Activated CD4-positive, alpha-beta T cell treated with anti-CD3 and anti-CD28 coated beads, Interleukin-2, amount 10 ng/mL, durations not matched to agents 7 days and 5 days (primary cell): ENCODE measurements at regions not wholly inside any gene's neighbourhood (a gene's known extent, or its start where the extent isn't known, plus 50 kb on each side); places are given as distances from the start of the nearest gene placed in this dataset.
"Not testable (repeated sequence)": the region's sequence is repeated elsewhere in the genome, so short reads cannot be mapped to it uniquely, and the experiment has no call there.

Experiments used
- CTCF ChIA-PET: fragments of 350-600 bp; sonication (Branson Sonifier 250); formaldehyde crosslinking; loops from one replicate; lab custom pipeline; 2021; ENCODE audit warnings: antibody characterized with exemption; lab: Charles Lee
- POLR2A ChIA-PET: fragments of 350-600 bp; sonication (Branson Sonifier 250); formaldehyde crosslinking; loops from one replicate; lab custom pipeline; 2021; ENCODE audit warnings: antibody characterized with exemption; lab: Charles Lee
- DNase-seq: peaks from one replicate; pipeline ENCODE4 v3.0.0-alpha.2; 2020
- H3K27ac Mint-ChIP-seq: one replicate; pipeline ENCODE4 v1.8.0; 2021; ENCODE audit warnings: mild to moderate bottlenecking, moderate library complexity, mixed read lengths
- H3K27me3 Mint-ChIP-seq: one replicate; pipeline ENCODE4 v1.8.0; 2021; ENCODE audit warnings: mixed read lengths
- H3K36me3 Mint-ChIP-seq: one replicate; pipeline ENCODE4 v1.8.0; 2021; ENCODE audit warnings: low read depth, mixed read lengths
- H3K4me1 Mint-ChIP-seq: one replicate; pipeline ENCODE4 v1.8.0; 2021; ENCODE audit warnings: mixed read lengths
- H3K4me3 Mint-ChIP-seq: one replicate; pipeline ENCODE4 v1.8.0; 2021; ENCODE audit warnings: mild to moderate bottlenecking, moderate library complexity, mixed read lengths
- H3K9me3 Mint-ChIP-seq: one replicate; pipeline ENCODE4 v1.8.0; 2021; ENCODE audit warnings: mixed read lengths

DNA sequence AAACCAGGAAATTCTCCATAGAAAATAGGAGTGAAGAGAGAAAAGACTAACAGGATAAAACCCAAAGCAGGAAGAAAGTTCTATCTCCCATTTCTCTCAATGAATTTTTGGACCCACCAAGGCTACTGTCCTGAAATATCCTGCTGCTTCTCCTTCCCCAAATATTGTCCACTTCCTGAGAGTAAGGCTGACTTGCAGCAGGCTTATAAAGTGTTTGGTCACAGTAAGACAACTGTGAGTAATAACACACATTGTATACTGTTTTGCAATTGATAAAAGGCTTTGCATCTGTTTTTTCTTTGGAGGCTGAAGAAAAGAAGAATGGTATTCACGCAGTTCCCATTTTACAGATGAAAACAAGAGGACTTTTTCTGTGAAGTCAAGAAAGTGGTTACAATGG lies 52.8 kb downstream of the FOXD4L6 start:
- Mint-ChIP-seq H3K4me1 (peaks cover 11% of the 10 kb centered on the region), H3K27me3 (peaks cover 40% of the 10 kb centered on the region)
- DNase-seq, H3K27ac Mint-ChIP-seq, H3K9me3 Mint-ChIP-seq, CTCF ChIA-PET, H3K36me3 Mint-ChIP-seq, H3K4me3 Mint-ChIP-seq, POLR2A ChIA-PET: not testable (repeated sequence)

DNA sequence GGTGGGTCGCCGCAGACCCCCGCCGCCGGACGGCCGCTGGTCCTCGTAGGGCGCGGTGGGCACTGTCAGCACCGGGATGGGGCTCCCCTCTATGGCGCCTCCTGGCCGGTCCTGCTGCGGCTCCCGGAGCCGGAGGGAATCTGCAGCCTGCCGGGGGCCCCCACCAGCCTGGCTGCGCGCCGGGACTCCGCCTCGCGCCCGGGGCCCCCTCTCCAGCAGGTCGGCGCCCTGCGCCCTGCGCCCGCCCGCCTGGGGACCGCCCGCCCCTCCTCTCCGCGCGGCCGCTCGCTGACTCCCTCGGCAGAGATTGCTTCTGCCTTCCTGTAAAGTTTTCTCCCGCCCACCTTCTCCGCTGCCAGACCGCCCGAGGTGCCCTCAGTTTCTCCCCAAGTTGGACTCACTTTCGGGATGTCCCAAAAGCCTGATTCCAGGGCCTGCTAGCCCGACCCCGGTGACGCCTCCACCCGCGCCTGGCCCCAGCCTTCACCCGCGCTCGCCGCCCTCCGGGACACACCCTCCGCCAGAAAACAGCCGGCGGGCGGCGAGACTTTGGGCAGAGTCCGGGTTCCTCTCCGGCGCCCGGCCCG lies 54.0 kb downstream of the FOXD4L6 start:
- Mint-ChIP-seq H3K4me3 (peak overlapping the region; percentile 70), H3K4me1 (peaks cover 11% of the 10 kb centered on the region), H3K27me3 (peaks cover 37% of the 10 kb centered on the region)
- DNase-seq, H3K36me3 Mint-ChIP-seq, POLR2A ChIA-PET, H3K27ac Mint-ChIP-seq, H3K9me3 Mint-ChIP-seq, CTCF ChIA-PET: not testable (repeated sequence)

DNA sequence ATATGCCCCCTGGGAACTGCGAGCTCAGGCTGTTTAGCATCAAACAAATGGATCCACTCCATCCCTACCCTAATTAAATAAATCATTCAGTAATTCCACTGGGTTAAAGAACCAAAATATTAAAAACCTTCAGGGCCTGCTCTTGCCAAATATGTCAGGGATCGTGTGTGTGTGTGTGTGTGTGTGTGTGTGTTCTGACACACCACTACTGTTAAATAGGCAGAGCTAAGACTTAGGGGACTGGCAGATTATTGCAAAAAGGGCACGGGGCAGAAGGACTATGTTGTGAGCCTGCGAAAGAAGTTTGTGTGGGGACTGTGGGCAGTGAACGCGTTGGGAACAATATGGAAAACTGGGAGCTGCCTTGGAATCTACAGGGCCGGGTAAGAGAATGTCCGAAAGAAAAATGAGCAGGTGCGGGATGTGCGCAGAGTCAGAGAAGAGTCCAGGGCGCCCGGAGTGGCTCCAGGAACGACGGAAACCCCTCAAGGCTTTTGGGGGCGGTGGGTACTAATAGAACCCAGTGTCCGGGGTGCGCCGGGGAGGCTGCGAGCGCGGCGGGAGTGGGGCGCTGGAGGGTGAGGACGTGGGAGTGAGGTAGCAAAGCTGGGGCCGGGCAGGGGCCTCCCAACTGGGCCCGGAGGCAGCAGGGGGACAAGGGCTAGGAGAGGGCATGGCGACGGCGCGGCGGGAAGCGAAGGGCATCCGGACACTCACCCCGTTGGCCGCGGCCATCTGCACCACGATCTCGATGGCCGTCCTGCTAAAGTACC lies 54.8 kb downstream of the FOXD4L6 start:
- H3K27me3 Mint-ChIP-seq: peaks cover 37% of the 10 kb centered on the region
- H3K4me1 Mint-ChIP-seq: peaks cover 11% of the 10 kb centered on the region
- DNase-seq, H3K9me3 Mint-ChIP-seq, H3K4me3 Mint-ChIP-seq, H3K36me3 Mint-ChIP-seq, POLR2A ChIA-PET, CTCF ChIA-PET, H3K27ac Mint-ChIP-seq: not testable (repeated sequence)

DNA sequence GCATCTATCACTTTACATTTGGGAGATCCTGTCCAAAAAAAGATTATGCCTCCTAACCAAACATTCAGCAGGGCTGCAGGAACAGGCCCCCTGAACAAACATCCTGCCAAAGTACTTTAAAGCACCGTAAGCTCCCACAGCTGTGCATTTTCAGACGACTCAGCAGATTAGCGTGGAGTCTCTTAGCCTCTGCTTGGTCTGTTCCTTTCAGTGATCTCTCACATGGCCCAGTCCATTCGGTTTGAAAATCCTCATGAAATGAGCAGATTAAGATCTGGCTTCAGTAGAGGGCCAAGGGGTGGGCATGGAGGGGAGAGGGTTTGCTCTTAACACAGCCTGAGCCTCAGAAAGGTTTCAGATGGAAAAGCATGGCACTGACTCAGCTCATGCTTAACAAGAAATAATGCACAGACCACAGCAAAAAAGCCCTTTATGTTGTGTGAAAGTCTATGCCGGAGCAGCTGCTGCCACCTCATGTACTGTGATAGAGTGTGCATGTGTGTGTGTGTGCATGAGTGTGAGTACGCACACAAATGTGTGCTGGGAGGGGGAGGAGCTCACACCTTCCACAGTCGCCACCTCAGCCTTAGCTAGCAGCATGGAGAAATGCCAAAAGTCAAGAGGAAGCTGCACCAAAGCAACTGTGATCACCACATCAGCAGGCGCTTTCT lies 64.2 kb downstream of the FOXD4L6 start:
- H3K27ac Mint-ChIP-seq, H3K27me3 Mint-ChIP-seq, H3K36me3 Mint-ChIP-seq, H3K4me1 Mint-ChIP-seq, H3K4me3 Mint-ChIP-seq, CTCF ChIA-PET, H3K9me3 Mint-ChIP-seq, POLR2A ChIA-PET: not testable (repeated sequence)
- peak; percentile 20 for DNase-seq

DNA sequence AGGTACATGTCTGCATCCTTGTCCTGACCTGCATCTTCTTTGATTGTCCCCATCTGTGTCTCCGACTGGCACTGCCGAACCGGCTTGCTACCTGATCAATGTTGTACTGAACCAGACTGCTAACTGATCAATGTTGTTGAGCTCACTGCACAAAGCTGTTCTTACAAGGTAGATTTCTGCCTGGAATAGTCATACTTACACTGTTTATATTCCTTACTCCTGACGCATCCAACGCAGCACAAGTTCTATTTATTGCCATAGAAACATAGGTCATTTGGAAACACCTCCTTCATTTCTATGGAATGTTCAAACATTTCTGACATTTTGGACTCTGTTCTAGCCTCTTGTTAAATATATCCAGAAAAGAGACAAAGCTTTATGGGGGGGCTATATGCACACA lies 65.2 kb downstream of the FOXD4L6 start:
- POLR2A ChIA-PET: not testable (repeated sequence)

DNA sequence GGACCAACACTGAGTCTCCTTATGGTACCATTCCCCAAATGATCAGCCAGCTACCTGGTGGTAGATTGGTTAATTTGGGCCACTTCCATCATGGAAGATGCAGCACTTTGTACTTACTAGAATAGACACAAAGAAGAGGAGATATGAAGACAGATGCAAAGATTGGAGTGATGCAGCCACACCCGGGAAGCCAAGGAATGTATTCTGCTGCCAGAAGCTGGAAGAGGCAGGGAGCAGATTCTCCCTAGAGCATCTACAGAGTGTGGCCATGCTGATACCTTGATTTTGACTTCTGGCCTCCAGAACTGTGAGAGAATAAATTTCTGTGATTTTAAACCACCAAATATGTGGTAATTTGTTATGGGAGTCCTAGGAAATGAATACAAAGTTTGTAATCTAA lies 68.9 kb downstream of the FOXD4L6 start:
- H3K4me3 Mint-ChIP-seq, H3K9me3 Mint-ChIP-seq, H3K4me1 Mint-ChIP-seq, H3K27ac Mint-ChIP-seq, H3K27me3 Mint-ChIP-seq, POLR2A ChIA-PET, DNase-seq, H3K36me3 Mint-ChIP-seq, CTCF ChIA-PET: not testable (repeated sequence)

More for the DNA sequence above, 65.2 kb downstream of the FOXD4L6 start:
- CTCF ChIA-PET, H3K27ac Mint-ChIP-seq, H3K9me3 Mint-ChIP-seq, H3K4me1 Mint-ChIP-seq, H3K4me3 Mint-ChIP-seq, DNase-seq, H3K27me3 Mint-ChIP-seq, H3K36me3 Mint-ChIP-seq: not testable (repeated sequence)

DNA sequence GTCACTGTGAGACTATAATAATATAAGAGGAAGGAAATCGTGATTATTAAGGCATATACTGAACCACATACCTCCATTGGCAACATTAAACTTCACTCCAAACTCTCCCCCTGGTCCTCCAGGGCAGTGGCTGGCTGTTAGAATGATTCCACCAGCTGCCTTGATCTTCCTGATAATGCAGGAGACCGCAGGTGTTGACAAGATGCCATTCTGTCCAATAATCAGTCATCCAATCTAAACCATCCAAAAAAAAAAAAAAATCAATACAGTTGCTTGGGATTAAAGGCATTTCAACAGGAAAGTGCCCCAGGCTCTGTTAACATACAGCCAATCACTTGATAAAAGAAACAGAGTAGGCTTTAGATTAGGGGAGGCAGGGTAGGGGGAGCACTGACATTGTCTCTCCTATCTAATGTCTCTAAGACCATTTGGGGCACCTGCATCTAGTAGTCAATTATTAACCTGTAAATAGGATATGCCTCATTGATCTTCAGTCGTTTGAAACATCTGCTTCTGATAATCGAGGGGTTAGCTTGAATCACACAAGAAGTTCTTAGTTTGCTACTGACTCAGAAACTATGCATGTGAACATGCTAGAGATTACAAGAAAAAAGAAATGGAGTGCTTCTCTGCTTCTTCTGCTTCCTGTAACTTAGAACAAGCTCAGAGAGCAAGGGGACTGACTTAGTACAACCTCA lies 74.7 kb downstream of the FOXD4L6 start:
- H3K27ac Mint-ChIP-seq, DNase-seq, POLR2A ChIA-PET, H3K4me1 Mint-ChIP-seq, H3K9me3 Mint-ChIP-seq, H3K36me3 Mint-ChIP-seq, CTCF ChIA-PET, H3K27me3 Mint-ChIP-seq, H3K4me3 Mint-ChIP-seq: not testable (repeated sequence)

DNA sequence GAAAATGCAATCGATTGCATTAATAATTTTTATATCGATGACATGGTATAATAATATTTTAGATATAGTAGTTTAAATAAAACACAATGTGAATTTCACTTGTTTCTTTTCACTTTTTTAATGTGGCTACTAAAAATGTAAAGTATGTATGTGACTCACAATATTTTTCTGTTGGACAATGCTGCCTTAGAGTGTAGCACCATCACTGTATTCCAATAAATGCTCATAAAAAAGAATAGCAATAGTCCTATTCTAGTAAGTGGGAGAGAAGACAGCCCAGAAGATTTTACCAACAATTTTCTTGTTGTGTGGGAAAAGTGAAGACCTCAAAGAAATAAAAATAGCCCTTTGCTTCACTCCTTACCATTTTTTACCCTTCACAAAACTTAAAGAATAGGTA lies 79.8 kb downstream of the FOXD4L6 start:
- DNase-seq, H3K4me3 Mint-ChIP-seq, CTCF ChIA-PET, H3K9me3 Mint-ChIP-seq, H3K4me1 Mint-ChIP-seq, POLR2A ChIA-PET, H3K27ac Mint-ChIP-seq, H3K27me3 Mint-ChIP-seq, H3K36me3 Mint-ChIP-seq: not testable (repeated sequence)

DNA sequence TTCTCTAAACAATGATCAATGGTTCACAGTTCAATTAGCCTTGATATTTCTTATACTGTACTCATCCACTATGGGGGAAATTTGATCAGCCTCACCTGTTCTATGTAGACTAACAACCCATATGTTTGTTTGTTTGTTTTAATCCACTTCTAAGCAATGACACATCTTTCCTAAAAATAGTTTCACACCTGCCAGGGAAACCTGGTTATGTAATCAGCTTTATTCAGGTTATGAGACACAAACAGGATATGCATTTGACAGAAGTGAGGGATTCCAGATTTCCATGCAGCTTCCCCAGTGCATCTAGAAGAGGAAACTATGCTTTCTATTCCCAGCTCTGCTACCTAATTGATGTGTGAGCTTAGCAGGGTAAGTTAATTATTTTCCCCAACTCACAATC lies 80.7 kb downstream of the FOXD4L6 start:
- POLR2A ChIA-PET, H3K4me1 Mint-ChIP-seq, DNase-seq, H3K4me3 Mint-ChIP-seq, H3K27me3 Mint-ChIP-seq, CTCF ChIA-PET, H3K9me3 Mint-ChIP-seq, H3K36me3 Mint-ChIP-seq, H3K27ac Mint-ChIP-seq: not testable (repeated sequence)

DNA sequence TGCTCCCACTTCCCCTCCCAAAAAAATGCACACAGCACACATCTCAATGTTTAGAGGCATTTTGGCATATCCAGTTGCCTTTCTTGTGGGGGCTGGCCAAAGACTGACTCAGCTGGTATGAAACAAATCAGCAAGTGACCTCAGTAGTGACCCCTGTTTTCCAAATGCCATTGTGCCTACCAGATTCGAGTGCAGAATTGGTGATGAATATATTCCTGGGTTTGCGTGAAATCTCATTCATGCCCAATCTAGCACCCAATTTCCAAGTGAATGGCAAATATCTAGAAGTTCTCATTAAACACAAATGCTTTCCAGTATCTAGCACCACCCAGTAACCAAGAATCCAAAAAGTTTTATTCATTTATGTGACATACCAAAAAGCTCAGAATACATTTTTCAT lies 83.6 kb downstream of the FOXD4L6 start:
- H3K27ac Mint-ChIP-seq, H3K9me3 Mint-ChIP-seq, H3K36me3 Mint-ChIP-seq, DNase-seq, H3K4me3 Mint-ChIP-seq, POLR2A ChIA-PET, H3K27me3 Mint-ChIP-seq, H3K4me1 Mint-ChIP-seq, CTCF ChIA-PET: not testable (repeated sequence)

DNA sequence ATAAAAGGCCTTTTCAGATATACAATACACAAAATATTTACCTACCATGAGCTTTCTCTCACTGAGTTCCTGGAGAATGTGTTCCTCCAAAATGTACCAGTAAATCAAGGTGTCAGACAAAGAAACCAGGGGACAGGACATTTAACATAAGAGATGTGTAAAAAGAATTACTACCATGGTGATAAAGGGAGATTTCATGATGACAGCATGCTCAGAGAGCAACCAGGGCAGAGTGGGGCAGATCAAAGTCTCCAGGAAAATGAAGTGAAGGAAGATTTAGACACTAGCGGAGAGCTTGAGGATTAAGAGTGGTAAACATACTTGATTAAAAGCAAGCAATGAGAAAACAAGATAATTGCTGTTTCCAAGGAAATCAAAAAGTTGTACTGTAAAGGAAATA lies 85.0 kb downstream of the FOXD4L6 start:
- H3K36me3 Mint-ChIP-seq, H3K27me3 Mint-ChIP-seq, DNase-seq, H3K4me1 Mint-ChIP-seq, CTCF ChIA-PET, H3K4me3 Mint-ChIP-seq, H3K9me3 Mint-ChIP-seq, H3K27ac Mint-ChIP-seq, POLR2A ChIA-PET: not testable (repeated sequence)

DNA sequence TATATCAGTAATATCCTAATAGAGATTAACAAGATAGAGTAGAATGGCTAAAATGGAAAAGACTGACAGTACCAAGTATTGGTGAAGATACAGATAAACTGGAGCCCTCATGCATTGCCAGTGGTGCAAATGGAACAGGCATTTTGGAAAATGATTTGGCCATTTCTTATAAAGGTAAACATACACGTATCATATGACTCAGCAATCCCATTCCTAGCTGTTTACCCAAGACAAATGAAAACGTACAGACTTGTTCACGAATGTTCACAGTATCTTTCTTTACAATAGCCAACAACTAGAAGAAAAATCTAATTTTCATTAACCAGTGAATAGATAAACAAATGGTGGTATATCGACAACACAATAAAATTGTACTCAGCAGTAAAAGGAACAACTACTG lies 86.4 kb downstream of the FOXD4L6 start:
- H3K27me3 Mint-ChIP-seq, CTCF ChIA-PET, H3K4me1 Mint-ChIP-seq, H3K27ac Mint-ChIP-seq, H3K4me3 Mint-ChIP-seq, H3K9me3 Mint-ChIP-seq, POLR2A ChIA-PET, DNase-seq, H3K36me3 Mint-ChIP-seq: not testable (repeated sequence)

DNA sequence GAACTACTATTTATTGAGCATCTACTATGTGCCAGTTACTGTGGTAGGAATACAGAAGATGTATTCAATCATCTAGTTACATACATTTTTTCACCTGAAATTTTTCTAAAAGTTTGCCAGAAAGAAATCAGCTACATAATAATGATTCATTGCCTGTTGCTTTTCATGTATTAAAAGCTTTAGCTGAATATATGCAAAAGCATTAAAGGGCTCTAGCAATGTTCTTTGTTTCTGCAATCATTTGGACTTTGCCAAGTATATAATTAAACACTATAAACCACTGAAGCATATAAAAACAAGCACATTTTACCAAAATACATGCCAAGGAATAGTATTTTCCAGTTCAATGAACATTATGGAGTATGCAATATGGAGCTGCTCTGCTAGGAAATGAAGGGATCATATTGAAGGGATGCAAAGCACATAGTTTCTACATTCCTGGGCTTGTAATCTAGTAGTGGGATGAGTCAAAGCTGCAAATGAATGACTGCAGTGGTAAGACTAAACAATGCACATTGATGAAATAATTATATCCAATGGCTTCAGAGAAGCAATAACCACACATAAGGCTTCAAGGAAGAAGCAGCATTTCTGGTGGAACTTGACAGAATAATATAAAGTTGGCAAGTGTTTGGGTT lies 87.7 kb downstream of the FOXD4L6 start:
- H3K27ac Mint-ChIP-seq, POLR2A ChIA-PET, H3K36me3 Mint-ChIP-seq, H3K9me3 Mint-ChIP-seq, CTCF ChIA-PET, DNase-seq, H3K27me3 Mint-ChIP-seq, H3K4me3 Mint-ChIP-seq, H3K4me1 Mint-ChIP-seq: not testable (repeated sequence)
